Amniotic epithelial cell (primary cell): ENCODE measurements at regions not wholly inside any gene's neighbourhood (a gene's known extent, or its start where the extent isn't known, plus 50 kb on each side); places are given as distances from the start of the nearest gene placed in this dataset.

Experiments used
- DNase-seq: peaks from one replicate; pipeline ENCODE4 v3.0.0-alpha.2; 2010; ENCODE audit warnings: low read depth

- DNase-seq, result no peak
Measured at GRCh38 chr16:80079072-80079471, 461.7 kb upstream of the DYNLRB2 start.

GRCh38 chr16:80077696-80078095 lies 463.1 kb upstream of the DYNLRB2 start:
- DNase-seq, result no peak

GRCh38 chr16:80074329-80074728 lies 466.5 kb upstream of the DYNLRB2 start:
- DNase-seq, result no peak

- DNase-seq, result no peak
Measured at GRCh38 chr16:80071964-80072456, 468.8 kb upstream of the DYNLRB2 start.

GRCh38 chr16:80066805-80067580 lies 466.5 kb upstream of the MAF start:
- no peak for DNase-seq

GRCh38 chr16:80065541-80065940 lies 465.0 kb upstream of the MAF start:
- no peak for DNase-seq

- DNase-seq, result no peak
Measured at GRCh38 chr16:80063713-80064069, 463.2 kb upstream of the MAF start.

- no peak for DNase-seq
Measured at GRCh38 chr16:80063031-80063712, 462.6 kb upstream of the MAF start.

GRCh38 chr16:80062361-80063030 lies 462.0 kb upstream of the MAF start:
- no peak for DNase-seq

GRCh38 chr16:80060470-80060869 lies 459.9 kb upstream of the MAF start:
- DNase-seq, result no peak

GRCh38 chr16:80059836-80060235 lies 459.3 kb upstream of the MAF start:
- no peak for DNase-seq

GRCh38 chr16:80058214-80058613 lies 457.7 kb upstream of the MAF start:
- DNase-seq, result peak; percentile 6

- DNase-seq, result peak; percentile 2
Measured at GRCh38 chr16:80056324-80056723, 455.8 kb upstream of the MAF start.

GRCh38 chr16:80055831-80056230 lies 455.3 kb upstream of the MAF start:
- DNase-seq, result no peak

GRCh38 chr16:80054647-80055046 lies 454.1 kb upstream of the MAF start:
- DNase-seq, result no peak

- DNase-seq, result no peak
Measured at GRCh38 chr16:80051040-80051439, 450.5 kb upstream of the MAF start.

- DNase-seq, result no peak
Measured at GRCh38 chr16:80048250-80048649, 447.7 kb upstream of the MAF start.

- no peak for DNase-seq
Measured at GRCh38 chr16:80047842-80048241, 447.3 kb upstream of the MAF start.

- no peak for DNase-seq
Measured at GRCh38 chr16:80046848-80047247, 446.3 kb upstream of the MAF start.

- no peak for DNase-seq
Measured at GRCh38 chr16:80046261-80046660, 445.7 kb upstream of the MAF start.

- DNase-seq, result no peak
Measured at GRCh38 chr16:80045861-80046260, 445.3 kb upstream of the MAF start.

- DNase-seq, result no peak
Measured at GRCh38 chr16:80041410-80041809, 440.9 kb upstream of the MAF start.

GRCh38 chr16:80040814-80041213 lies 440.3 kb upstream of the MAF start:
- DNase-seq, result no peak
